Loucy (cell line): ENCODE measurements at regions not wholly inside any gene's neighbourhood (a gene's known extent, or its start where the extent isn't known, plus 50 kb on each side); places are given as distances from the start of the nearest gene placed in this dataset.

ENCODE experiments used
- CTCF ChIP-seq: fragments of 200-600 bp; sonication (generic); conservative IDR thresholded peaks from 2 replicates; pipeline ENCODE4 v1.5.1; 2014; ENCODE audit warnings: mild to moderate bottlenecking, antibody characterized with exemption, low read length
- EZH2phosphoT487 ChIP-seq: fragments of 200-600 bp; IDR thresholded peaks from 2 replicates; pipeline ENCODE4 v1.6.1; 2018; ENCODE audit warnings: antibody characterized with exemption, mild to moderate bottlenecking, moderate library complexity, borderline replicate concordance

GRCh38 chr5:167923396-167923795 lies 368.0 kb upstream of the WWC1 start:
- TF ChIP-seq EZH2phosphoT487 (no peak), CTCF (no peak)
